Hepatocyte (in vitro differentiated cells): ENCODE measurements at regions not wholly inside any gene's neighbourhood (a gene's known extent, or its start where the extent isn't known, plus 50 kb on each side); places are given as distances from the start of the nearest gene placed in this dataset.

ENCODE experiments used
- DNase-seq: peaks from one replicate; pipeline ENCODE4 v3.0.0-alpha.2; 2016; ENCODE audit warnings: low spot score
- H2AFZ ChIP-seq: fragments of 200-600 bp; sonication (generic); 2 replicates; pipeline ENCODE4 v1.6.0; 2016; ENCODE audit warnings: antibody characterized with exemption, mild to moderate bottlenecking
- H3K27ac ChIP-seq: fragments of 200-600 bp; sonication (generic); 2 replicates; pipeline ENCODE4 v1.5.1; 2016; ENCODE audit warnings: mild to moderate bottlenecking
- H3K27me3 ChIP-seq: fragments of 200-600 bp; sonication (generic); 2 replicates; pipeline ENCODE4 v1.6.1; 2016
- H3K36me3 ChIP-seq: fragments of 200-600 bp; sonication (generic); replicated peaks from 2 replicates; pipeline ENCODE4 v1.5.1; 2016; ENCODE audit warnings: low read depth; ENCODE audit not compliant: insufficient read depth
- H3K4me1 ChIP-seq: fragments of 200-600 bp; sonication (generic); 2 replicates; pipeline ENCODE4 v1.5.1; 2016; ENCODE audit warnings: mild to moderate bottlenecking, moderate library complexity; ENCODE audit not compliant: insufficient read depth
- H3K4me2 ChIP-seq: fragments of 200-600 bp; sonication (generic); 2 replicates; pipeline ENCODE4 v1.6.0; 2016
- H3K4me3 ChIP-seq: fragments of 200-600 bp; sonication (generic); 2 replicates; pipeline ENCODE4 v1.5.1; 2016; ENCODE audit warnings: mild to moderate bottlenecking
- H3K79me2 ChIP-seq: fragments of 200-600 bp; sonication (generic); 2 replicates; pipeline ENCODE4 v1.6.0; 2017; ENCODE audit warnings: mild to moderate bottlenecking
- H3K9me2 ChIP-seq: fragments of 200-600 bp; sonication (generic); replicated peaks from 2 replicates; pipeline ENCODE4 v1.6.0; 2017; ENCODE audit warnings: mild to moderate bottlenecking; ENCODE audit not compliant: insufficient read depth
- H3K9me3 ChIP-seq: fragments of 200-600 bp; sonication (generic); 2 replicates; pipeline ENCODE4 v1.5.1; 2016; ENCODE audit warnings: low read depth, mild to moderate bottlenecking
- H4K20me1 ChIP-seq: fragments of 200-600 bp; sonication (generic); 2 replicates; pipeline ENCODE4 v1.6.0; 2016; ENCODE audit warnings: mild to moderate bottlenecking; ENCODE audit not compliant: insufficient read depth, poor library complexity, severe bottlenecking
- EZH2 ChIP-seq: fragments of 200-600 bp; sonication (generic); IDR thresholded peaks from 2 replicates; pipeline ENCODE4 v1.6.1; 2016; ENCODE audit warnings: antibody characterized with exemption, mild to moderate bottlenecking, borderline replicate concordance
- EZH2phosphoT487 ChIP-seq: fragments of 200-600 bp; sonication (generic); IDR thresholded peaks from one replicate; pipeline ENCODE4 v1.6.1; 2018; ENCODE audit warnings: antibody characterized with exemption, mild to moderate bottlenecking, low read depth, moderate library complexity; ENCODE audit not compliant: unreplicated experiment, severe bottlenecking
- WGBS: methylation state at CpG from one replicate; pipeline ENCODE4 v1.1.6; 2016; ENCODE audit warnings: low lambda C conversion rate; ENCODE audit errors: missing lambda C conversion rate; 5-methylcytosine and 5-hydroxymethylcytosine counted together
- TF ChIP-seq, protein P1 (sequence below): fragments of 200-600 bp; sonication (generic); IDR thresholded peaks from 2 replicates; pipeline ENCODE4 v1.5.1; 2016; ENCODE audit warnings: antibody characterized with exemption, mild to moderate bottlenecking; ENCODE audit not compliant: poor library complexity

DNA sequence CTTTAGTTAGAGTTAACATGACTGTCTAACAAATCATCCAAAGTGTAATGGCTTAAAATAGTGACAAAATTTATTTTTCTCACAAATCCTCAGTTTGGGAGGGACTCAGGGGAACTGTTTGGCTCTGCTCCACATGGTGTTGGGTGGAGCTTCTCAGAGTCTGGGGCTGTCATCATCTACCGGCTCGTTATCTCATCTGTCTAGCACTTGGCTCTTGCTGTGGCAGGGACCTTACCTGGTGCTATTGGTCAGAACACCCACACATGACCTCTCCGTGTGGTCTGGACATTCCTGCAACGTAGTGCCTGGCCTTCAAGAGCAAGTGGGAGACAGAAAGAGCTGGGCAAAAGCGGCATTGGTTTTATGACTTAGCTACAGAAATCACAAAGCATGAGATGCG is 866.9 kb upstream of the FRG1 start:
- DNase-seq: no peak
- H3K27ac ChIP-seq: no peak overlapping the region
- no peaks in the 10 kb centered on the region for H4K20me1 ChIP-seq
- no peak overlapping the region for H3K4me3 ChIP-seq
- H3K9me3 ChIP-seq: no peaks in the 10 kb centered on the region
- TF ChIP-seq EZH2 (no peak), EZH2phosphoT487 (no peak)
- TF ChIP-seq, protein P1, sequence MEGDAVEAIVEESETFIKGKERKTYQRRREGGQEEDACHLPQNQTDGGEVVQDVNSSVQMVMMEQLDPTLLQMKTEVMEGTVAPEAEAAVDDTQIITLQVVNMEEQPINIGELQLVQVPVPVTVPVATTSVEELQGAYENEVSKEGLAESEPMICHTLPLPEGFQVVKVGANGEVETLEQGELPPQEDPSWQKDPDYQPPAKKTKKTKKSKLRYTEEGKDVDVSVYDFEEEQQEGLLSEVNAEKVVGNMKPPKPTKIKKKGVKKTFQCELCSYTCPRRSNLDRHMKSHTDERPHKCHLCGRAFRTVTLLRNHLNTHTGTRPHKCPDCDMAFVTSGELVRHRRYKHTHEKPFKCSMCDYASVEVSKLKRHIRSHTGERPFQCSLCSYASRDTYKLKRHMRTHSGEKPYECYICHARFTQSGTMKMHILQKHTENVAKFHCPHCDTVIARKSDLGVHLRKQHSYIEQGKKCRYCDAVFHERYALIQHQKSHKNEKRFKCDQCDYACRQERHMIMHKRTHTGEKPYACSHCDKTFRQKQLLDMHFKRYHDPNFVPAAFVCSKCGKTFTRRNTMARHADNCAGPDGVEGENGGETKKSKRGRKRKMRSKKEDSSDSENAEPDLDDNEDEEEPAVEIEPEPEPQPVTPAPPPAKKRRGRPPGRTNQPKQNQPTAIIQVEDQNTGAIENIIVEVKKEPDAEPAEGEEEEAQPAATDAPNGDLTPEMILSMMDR: no peak
- H3K79me2 ChIP-seq: no peaks in the 10 kb centered on the region
- WGBS: 79% methylated on average over 6 of the region's 6 CpGs
- no peaks in the 10 kb centered on the region for H3K36me3 ChIP-seq
- H3K27me3 ChIP-seq: no peaks in the 10 kb centered on the region
- no peak overlapping the region for H3K4me2 ChIP-seq
- no peak overlapping the region for H2AFZ ChIP-seq
- H3K9me2 ChIP-seq: no peaks in the 10 kb centered on the region
- no peaks in the 10 kb centered on the region for H3K4me1 ChIP-seq

DNA sequence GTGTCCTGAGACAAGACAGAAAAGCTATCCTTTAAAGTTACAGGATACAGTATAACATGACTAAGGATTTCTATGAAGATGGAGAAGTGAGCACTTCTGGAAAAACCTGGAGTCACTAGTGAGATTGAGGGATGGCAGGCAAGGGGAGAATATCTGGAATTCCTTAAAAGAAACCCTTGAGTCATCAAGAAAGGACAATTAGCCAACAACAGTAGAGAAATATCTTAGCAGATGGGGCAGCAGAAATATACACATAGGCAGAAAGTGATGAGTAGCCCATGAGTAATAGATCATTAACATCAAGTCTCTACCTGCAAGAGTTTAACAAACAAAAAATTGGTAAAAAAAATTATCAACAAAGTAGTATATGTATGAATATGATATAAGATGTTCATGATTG is 858.8 kb upstream of the FRG1 start:
- Histone ChIP-seq H2AFZ (no peak overlapping the region), H3K4me3 (no peak overlapping the region), H3K9me2 (no peaks in the 10 kb centered on the region), H3K79me2 (no peaks in the 10 kb centered on the region), H3K4me2 (no peak overlapping the region), H3K27me3 (no peaks in the 10 kb centered on the region), H3K9me3 (no peaks in the 10 kb centered on the region), H4K20me1 (no peaks in the 10 kb centered on the region), H3K27ac (no peak overlapping the region), H3K36me3 (no peaks in the 10 kb centered on the region), H3K4me1 (no peaks in the 10 kb centered on the region)
- TF ChIP-seq, protein P1: no peak
- TF ChIP-seq EZH2 (no peak), EZH2phosphoT487 (no peak)
- no peak for DNase-seq

GRCh38 chr4:189083769-189084168 is 856.9 kb upstream of the FRG1 start:
- Histone ChIP-seq H3K4me1 (no peaks in the 10 kb centered on the region), H4K20me1 (no peaks in the 10 kb centered on the region), H3K9me3 (no peaks in the 10 kb centered on the region), H3K27me3 (no peaks in the 10 kb centered on the region), H3K4me2 (no peak overlapping the region), H3K79me2 (no peaks in the 10 kb centered on the region), H3K4me3 (no peak overlapping the region), H2AFZ (no peak overlapping the region), H3K9me2 (no peaks in the 10 kb centered on the region), H3K27ac (no peak overlapping the region), H3K36me3 (no peaks in the 10 kb centered on the region)
- no peak for DNase-seq
- no peak for TF ChIP-seq EZH2
- no peak for TF ChIP-seq EZH2phosphoT487
- TF ChIP-seq, protein P1: no peak
- WGBS: 83% methylated on average over 5 of the region's 5 CpGs

GRCh38 chr4:189084671-189085070 is 856.0 kb upstream of the FRG1 start:
- H3K4me3 ChIP-seq: no peak overlapping the region
- H3K4me1 ChIP-seq: no peaks in the 10 kb centered on the region
- H4K20me1 ChIP-seq: no peaks in the 10 kb centered on the region
- H2AFZ ChIP-seq: no peak overlapping the region
- H3K79me2 ChIP-seq: no peaks in the 10 kb centered on the region
- H3K9me2 ChIP-seq: no peaks in the 10 kb centered on the region
- H3K36me3 ChIP-seq: no peaks in the 10 kb centered on the region
- H3K9me3 ChIP-seq: no peaks in the 10 kb centered on the region
- DNase-seq: no peak
- 77% methylated on average over 4 of the region's 4 CpGs for WGBS
- no peak overlapping the region for H3K27ac ChIP-seq
- TF ChIP-seq, protein P1: no peak
- TF ChIP-seq EZH2 (no peak), EZH2phosphoT487 (no peak)
- H3K4me2 ChIP-seq: no peak overlapping the region
- no peaks in the 10 kb centered on the region for H3K27me3 ChIP-seq
